DMS53 treated with DMSO at 0.1 percent for 48 hours (cell line): ENCODE measurements at regions not wholly inside any gene's neighbourhood (a gene's known extent, or its start where the extent isn't known, plus 50 kb on each side); places are given as distances from the start of the nearest gene placed in this dataset.

Experiments
- DNase-seq: peaks from one replicate; lab custom pipeline; 2025; ENCODE audit not compliant: unreplicated experiment; lab: John Stamatoyannopoulos, UW

DNA sequence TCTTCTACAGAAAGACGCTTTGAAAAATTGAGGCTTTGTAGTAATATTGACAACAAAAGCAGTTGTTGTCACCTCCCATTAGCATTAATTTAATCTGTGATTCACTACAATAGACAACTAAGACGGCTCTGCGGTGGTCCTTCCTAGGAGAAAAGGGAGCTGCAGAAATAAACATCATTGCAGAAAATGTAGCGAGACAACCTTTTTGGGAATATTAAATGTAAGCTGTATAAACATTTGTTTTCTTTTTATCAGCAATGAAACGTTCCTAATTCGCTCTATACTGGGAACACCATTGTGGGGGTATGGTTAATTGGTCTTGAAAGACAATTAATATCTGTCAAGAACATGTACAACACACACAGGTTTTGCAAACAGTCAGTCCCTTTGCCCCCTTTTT lies 583.3 kb upstream of the TENM3 start:
- DNase-seq, result no peak

DNA sequence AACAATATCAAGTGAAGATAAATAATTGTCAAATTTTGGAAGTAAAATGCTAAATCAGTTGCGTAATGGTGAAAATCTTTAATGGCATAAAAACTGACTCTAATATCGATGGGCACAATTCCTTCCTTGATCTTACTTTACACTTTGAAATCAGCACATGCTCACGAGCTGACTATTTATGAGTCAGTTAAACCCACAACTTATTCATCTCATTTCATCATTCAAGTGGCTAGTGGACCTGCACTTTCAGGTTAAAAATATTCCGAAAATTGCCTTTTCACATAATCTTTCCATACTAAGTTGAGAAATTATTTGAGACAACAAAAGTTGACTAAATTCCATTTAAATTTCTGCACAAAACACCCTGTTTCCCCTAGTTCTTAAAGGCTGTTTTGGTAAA lies 582.1 kb upstream of the TENM3 start:
- DNase-seq, result no peak

DNA sequence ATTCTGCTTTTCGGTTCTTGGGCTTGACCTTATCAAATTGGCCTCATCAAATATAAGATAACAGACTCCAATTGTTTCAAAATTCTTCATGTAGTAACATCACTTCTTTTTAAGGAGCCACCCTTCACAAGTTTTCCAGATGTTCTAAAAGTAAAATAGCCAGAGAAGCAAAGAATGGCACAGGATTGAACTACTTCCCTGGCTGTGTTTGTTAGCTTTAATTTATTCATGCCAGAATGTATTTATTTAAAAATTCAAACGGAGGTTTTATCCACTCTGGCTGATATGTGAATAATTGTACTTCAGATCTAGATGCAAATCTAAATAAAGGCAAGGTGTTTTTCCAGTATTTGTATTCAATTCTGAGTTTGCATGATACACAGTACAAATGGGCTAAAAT lies 581.3 kb upstream of the TENM3 start:
- DNase-seq, result no peak

DNA sequence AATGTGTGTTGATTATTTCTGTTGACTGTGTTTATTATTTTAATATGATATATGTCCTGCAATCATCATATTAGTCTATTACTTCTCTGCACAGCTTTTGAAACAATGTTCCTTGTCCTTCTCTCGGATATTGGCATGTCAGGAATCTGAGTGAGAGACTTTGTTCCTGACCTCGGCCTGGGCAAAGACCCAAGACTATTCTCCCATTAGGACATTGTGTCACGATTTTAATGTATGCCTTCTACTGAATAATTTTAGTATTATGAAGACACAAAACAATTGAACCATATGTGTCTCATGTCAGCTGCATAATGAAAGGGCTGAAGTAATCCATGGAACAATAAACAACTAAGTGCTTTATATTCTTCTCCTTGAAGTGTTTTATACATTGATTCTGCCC lies 580.8 kb upstream of the TENM3 start:
- no peak for DNase-seq

DNA sequence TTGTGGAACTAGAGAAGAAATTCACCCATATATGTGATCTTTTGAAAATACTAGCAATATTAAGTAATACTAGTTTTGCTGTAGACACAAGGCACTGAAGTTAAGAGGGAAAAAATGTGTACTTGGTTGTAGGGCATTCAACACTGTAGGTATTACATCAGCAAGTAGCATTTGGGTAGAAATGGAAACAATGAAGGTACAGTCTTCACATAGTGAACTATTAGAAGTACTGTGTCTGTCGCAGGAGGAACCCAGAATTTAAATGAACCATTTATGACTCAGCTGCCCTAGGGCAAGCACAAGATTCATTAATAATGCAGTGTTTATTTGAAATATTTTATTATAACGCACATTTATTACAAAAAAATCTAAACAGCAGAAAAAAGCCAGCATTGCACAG lies 572.7 kb upstream of the TENM3 start:
- DNase-seq, result no peak

DNA sequence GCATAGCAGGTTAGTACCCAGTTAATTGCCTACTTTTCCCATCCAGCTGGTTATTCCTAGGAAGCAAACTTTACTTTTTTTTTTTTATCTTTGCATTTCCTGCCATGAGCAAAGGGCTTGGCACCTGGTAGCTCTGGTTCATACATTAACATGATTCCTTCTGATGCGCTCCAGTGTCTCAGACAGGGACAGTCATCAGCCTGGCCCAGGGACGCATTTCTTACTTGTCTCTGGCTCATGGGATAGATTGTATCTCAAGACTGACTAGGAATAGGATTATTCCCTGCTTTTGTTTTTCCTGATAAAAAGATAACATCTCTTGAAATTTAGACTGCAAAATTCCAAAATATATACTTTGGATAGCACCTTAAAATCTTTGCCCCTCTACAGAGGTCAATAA lies 571.5 kb upstream of the TENM3 start:
- no peak for DNase-seq

DNA sequence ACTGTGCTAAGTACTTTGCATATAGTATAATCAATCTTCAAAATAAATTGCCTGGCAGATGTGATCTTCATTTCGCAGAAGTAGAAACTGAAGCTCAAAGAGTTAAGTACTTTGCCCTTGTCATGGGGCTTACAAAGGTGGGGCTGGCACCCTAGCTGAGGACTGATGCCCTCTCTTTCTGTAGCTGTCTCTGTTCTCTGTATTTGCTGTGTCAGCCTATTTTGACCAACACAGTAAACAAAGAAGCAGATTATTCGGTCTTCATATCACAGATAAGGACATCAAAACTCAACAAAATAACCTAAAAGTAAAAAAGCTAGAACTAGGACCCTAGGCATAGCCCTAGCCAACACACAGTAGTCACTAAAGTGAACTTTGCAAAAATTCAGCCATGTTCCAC lies 570.5 kb upstream of the TENM3 start:
- DNase-seq, result no peak

DNA sequence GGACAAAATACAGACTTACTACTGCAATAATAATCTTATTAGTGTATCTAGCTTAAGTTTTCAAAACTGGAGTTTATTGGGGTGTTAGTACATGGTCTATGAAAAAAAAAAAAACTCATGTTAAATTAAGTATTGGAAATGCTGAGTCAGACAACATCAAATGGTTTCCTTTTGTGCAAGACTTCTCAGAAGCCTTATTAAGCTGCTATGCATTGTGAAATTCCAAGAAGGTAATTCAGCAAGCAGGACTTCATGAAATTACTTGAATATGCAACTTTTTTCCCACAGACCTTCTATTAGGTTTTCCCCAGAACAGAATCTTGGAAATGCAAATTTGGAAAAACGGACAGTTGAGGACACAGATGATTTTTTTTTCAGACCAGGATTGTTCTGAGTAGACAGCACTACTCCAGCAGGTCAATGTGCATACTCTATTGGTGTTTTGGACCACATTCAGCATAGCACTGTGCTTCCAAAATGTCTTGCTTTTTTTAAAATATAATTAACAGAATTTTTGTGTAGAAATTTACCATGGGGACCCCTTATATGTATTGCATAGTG lies 568.8 kb upstream of the TENM3 start:
- DNase-seq, result no peak

DNA sequence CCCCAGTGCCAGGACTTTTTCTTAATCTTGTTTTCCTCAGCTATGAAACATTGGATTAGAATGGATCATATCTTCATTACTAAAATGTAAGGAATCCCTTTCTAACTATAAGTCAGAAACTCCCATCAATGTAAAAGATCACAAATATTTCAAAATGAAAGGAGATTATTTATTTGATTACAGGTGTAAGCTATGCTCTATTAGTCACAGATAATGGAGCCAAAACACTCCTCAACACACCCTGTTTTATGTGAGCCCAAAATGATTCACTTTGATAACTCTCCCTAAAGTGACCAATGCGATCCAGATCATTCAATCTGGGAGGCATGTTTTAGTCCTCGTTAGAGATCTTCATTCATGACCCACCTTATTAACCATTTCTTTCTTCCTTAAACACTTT lies 566.7 kb upstream of the TENM3 start:
- DNase-seq, result no peak

DNA sequence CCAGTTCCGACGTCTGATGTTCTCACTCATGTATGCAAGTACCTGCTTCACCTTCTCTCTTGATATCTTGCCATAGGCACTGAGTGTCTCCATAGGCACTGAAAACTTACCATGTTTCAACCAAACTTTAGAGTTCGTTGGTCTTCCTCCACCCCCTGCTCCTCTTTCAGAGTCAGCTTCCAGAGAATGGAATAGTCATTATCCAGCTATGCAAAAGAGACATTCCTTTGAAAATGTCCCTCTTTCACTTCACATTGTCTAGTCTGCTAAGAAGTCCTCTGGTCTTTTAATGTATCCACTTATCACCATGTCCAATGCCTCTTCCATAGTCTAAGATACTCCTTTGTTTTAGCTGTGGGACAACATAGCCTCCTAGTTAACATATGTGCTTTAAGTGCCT lies 566.0 kb upstream of the TENM3 start:
- DNase-seq, result no peak

DNA sequence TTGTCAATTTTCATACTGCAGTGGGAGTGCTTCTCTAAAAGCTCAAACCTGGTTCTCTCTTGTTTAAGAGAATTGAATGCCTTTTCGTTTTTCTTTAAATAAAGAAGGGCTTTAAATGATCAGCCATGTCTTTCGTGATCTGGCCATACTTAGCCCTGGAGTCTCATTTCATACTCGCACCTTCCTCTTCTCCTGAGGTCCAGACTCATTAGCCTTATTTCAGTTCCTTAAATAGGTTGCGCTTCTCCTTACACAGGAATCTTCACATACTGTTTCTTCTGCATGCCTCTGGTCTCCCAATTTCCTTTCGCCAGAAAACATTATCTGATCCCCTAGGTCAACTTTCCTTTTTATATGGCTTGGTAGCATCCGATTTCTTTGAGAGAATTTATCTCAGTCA lies 565.6 kb upstream of the TENM3 start:
- no peak for DNase-seq

DNA sequence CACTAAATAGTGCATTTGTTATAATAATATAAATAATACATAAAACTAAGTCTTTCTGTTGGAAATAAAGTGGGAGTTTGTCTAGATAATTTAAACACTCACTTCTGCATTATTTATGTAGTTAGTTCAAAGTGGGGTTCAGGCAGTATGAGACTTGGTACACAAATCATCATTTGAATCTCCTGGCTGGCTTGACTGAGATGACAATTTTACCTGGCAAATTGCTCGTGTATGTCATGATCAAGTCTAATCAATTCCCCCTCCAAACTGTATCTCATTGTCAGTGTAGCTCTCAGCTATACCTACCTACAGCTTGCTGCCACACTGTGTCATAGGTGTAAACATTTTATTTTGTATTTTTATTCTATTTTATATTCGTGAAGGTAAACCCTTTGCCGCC lies 563.4 kb upstream of the TENM3 start:
- DNase-seq, result no peak

DNA sequence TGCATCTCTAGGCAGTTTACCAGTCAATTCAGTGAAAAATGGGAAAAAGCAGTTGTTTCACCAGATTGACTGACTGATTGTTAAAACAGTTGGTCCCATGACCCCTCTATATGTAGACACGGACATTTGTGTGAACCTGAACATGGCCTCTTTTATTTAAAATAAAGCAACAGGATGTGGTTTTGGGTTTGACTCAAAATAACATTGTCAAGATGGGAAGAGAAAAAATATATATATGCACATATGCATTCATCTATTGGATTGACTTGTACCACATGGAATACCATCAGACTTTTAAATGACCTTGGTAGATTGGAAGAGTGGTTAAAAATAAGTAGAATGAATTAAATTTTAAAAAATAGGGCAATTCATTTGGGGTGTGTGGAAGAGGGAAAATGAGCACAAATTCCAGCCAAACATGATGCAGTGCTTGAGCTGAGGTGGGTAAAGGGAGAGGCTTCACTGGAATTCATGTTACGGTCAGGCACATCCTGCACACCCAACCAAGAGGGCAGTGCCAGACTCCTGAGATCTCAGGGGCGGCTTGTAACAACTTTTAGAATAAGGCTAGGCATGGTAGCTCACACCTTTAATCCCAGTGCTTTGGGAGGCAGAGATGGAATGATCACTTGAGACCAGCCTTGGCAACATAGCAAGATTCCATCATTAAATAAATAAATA lies 560.7 kb upstream of the TENM3 start:
- DNase-seq, result no peak

DNA sequence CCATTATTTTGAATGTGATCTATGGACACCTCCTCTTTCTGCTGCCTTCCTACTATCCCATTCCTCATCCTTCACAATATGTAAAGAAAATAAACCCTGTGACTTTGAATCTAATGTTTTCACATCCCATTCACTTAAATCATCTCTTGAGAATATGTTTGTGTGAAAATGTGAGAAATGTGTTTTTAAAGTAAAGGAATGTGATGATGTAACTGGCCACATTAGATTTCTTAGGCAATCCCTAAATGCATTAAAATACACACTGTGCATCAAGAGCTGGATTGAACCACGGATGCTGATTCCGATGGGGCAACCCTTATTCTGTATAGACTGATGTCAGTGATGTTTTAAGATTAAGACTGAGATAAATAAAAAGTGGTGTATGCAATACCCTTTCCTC lies 558.9 kb upstream of the TENM3 start:
- no peak for DNase-seq

DNA sequence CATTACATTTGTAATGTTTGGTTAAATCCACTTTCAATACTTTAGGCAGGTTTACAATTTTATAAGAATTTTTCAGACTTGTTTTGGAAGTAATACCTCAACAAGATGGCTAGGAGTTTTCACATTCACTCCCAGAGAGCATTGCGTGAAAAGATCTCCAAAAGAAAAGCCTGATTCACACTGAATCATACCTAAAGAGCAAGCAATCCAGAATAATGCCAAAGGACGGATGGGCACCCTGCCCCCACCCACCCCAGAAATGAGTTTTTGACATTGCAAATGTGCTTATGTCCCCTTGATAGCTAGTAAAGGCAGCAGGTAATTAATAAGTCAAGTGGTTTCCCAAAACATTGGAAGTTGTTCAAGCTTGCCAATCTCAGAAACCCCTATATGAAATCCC lies 557.7 kb upstream of the TENM3 start:
- no peak for DNase-seq

DNA sequence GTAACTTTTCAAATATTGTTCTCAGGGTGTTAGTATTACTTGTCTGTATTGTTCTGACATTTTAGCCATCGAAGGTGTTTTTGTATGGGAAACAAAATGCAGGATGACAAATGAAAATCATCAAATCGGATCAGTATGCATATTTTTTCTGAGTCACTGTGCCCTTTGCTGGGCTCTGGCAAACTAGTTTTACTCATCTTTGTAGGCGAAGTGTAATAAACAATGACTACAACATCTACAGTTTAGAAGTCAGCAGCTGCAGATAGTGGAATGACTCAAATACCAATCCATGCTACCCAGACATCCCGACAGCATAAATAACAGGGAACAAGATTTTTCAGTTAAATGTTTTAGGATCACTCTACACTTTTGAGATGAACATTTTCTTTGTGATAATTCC lies 557.3 kb upstream of the TENM3 start:
- DNase-seq, result no peak

DNA sequence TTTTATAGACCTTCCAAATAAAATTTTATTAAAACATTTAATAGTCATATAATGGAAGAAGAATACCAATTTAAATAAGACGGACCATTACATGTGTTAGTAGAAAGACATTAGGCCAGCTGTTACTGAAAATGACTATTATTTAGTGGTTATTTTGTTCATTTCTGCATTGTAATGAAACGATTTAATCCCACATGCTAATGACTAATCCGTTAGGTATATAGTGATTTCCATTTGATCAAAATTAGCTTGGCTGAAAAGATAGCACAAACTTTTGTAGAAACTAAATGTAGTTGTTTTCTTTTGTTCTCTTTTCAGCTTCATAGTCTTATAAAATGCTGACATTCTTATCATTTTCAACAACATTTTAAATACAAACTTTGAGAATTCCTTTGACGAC lies 556.1 kb upstream of the TENM3 start:
- DNase-seq, result no peak

DNA sequence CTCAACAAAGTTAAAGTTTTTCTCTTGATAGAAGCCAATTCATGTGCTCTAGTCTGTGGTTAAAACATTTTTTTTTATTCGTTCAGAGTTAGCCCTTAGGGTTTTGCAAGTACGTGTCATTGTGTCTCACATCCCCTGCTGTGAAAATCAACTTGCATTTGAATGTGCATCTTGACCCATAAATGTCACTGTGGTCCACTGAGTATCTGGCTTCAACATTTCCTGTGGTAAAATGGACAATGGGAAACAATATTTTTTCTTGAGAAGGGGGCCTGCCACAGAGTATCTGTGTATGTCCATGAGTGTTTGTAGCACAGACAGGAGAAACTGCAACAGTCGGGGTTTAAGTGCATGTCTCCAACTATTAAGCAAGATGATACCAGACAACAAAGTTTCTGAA lies 554.8 kb upstream of the TENM3 start:
- DNase-seq, result no peak

DNA sequence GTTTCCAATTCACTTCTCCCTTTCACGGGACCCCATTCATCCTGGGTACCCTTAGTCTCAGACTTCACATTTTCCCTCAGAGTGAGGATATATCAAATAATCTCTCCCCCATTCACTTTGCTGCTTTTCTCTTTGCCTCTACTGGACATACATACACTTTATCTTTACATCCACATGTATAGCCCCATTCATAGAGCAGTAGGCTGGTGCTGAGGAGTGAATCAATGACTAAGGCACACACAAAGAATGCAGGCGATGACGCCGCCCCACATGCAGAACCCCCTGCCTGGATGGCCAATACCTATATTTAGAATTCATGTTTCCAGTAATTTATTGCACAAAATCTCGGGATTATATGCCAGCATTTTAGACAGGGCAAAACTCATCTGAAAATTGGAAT lies 554.3 kb upstream of the TENM3 start:
- no peak for DNase-seq

DNA sequence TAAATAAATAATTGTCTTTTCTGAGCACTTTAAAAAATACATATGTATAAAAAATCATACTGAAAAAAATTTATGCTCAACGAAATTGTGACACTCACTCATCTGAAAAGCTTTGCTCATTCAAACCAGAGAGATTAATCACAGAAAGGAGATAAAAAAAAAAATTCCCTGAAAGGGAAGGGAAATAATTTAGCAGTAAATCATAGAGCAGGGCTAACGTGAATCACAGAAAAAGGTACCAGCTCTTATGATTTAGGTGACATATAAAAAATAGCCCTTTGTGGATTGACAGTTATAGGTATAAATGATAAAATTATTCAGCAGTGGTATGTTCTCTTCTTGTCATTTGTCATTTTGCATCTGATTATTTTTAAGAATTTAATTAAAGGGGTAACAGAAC lies 552.7 kb upstream of the TENM3 start:
- DNase-seq, result no peak

DNA sequence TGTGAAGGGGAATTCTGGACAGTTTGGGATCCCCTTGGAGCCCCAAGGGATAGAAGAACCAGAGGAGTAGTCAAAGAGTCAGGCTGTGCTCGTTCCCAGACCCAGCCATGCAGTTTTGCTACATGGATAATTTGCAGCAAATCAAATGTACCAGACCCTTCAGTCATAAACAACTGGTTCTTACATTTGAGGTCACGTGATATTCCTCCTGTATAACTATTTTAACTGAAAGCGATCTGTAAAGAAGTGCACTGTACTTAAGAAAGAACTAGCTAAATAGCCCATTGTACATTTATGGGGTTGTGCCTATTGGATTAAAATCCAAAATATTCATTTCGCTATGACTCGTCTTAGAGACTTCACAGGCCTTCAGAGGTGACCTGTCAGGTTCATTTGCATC lies 550.2 kb upstream of the TENM3 start:
- DNase-seq, result no peak

DNA sequence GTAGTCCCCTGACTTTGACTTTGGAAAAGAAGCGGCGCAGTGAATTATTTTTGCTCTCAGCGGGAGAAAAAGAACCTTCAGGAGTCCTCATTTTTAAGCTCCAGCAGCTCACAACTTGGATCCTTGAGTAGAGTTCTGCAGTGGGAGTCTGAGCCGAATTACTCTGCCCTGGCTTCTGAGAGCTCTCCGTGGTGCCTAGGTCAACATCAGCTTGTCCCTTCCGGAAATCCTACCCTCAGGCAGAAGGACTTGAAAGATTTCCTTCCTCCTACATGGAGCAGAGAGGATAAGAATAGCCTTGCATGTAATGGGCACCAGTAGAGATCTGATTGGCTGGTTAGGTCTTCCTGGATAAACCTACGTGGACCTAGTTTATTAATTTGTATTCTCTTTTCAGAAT lies 549.7 kb upstream of the TENM3 start:
- DNase-seq, result no peak

DNA sequence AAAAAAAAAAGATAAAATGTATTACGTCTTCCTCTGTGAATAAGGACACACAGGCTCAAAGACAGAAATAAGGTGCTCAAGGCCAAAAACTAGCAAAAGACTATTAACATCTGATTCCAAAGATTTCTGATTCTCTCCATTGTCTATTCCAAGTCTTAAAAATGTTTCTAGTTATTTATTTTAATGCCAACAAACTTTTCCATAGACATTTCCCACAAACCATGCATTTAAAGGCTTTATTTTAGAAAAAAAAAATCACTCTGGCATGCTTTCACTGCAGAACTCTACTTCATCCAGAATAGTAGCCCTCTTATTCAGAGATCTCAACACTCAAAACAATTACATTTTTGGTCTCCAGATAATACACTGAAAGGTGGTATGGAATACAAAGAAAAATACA lies 545.0 kb upstream of the TENM3 start:
- no peak for DNase-seq
